ENCODE measurements at regions not wholly inside any gene's neighbourhood (a gene's known extent, or its start where the extent isn't known, plus 50 kb on each side); places are given as distances from the start of the nearest gene placed in this dataset.

- H3K9me3 Mint-ChIP-seq: peaks cover 16% of the 10 kb centered on the region
- no peak overlapping the region for H3K4me3 ChIP-seq (ENCODE audit: low read length)
- no peak overlapping the region for H3K27ac Mint-ChIP-seq
- H3K36me3 Mint-ChIP-seq (ENCODE audit: low read depth): peaks cover 4% of the 10 kb centered on the region
- WGBS, 2 experiments (ENCODE audit: insufficient coverage in 1 of 2, insufficient read length in 1 of 2): 92 to 94% methylated on average over 7 to 21 of the region's 21 CpGs
- H3K4me1 ChIP-seq (ENCODE audit: control insufficient read depth, insufficient read depth, low read length): no peaks in the 10 kb centered on the region
- H3K9ac ChIP-seq (ENCODE audit: extremely low read depth, low read length, poor library complexity, severe bottlenecking): no peak overlapping the region
- H3K9me3 ChIP-seq (ENCODE audit: control insufficient read depth, low read length): no peaks in the 10 kb centered on the region
- H3K4me3 Mint-ChIP-seq: no peak overlapping the region
- no peaks in the 10 kb centered on the region for H3K27me3 ChIP-seq (ENCODE audit: control insufficient read depth, insufficient read depth, low read length, poor library complexity, severe bottlenecking)
- DNase-seq: peak; percentile 36
- no peak for TF ChIP-seq CTCF (conservative IDR thresholded peaks at IDR 0.05)
- H3K36me3 ChIP-seq (ENCODE audit: control insufficient read depth, insufficient read depth, low read length): no peaks in the 10 kb centered on the region
- H3K27me3 Mint-ChIP-seq (ENCODE audit: insufficient read depth): peaks cover 11% of the 10 kb centered on the region
- no peak overlapping the region for H3K27ac ChIP-seq (ENCODE audit: low read depth, low read length)
- peaks cover 3% of the 10 kb centered on the region for H3K4me1 Mint-ChIP-seq
These were observed 111.0 kb upstream of the FRMD1 start for GRCh38 chr6:168190014-168190405.

- Mint-ChIP-seq H3K36me3 (ENCODE audit: low read depth) (peaks cover 4% of the 10 kb centered on the region), H3K27ac (no peak overlapping the region), H3K9me3 (peaks cover 16% of the 10 kb centered on the region), H3K4me3 (no peak overlapping the region), H3K27me3 (ENCODE audit: insufficient read depth) (peaks cover 11% of the 10 kb centered on the region), H3K4me1 (no peaks in the 10 kb centered on the region)
- H3K36me3 ChIP-seq (ENCODE audit: control insufficient read depth, insufficient read depth, low read length): no peaks in the 10 kb centered on the region
- no peak overlapping the region for H3K9ac ChIP-seq (ENCODE audit: extremely low read depth, low read length, poor library complexity, severe bottlenecking)
- no peaks in the 10 kb centered on the region for H3K4me1 ChIP-seq (ENCODE audit: control insufficient read depth, insufficient read depth, low read length)
- H3K4me3 ChIP-seq (ENCODE audit: low read length): no peak overlapping the region
- no peaks in the 10 kb centered on the region for H3K9me3 ChIP-seq (ENCODE audit: control insufficient read depth, low read length)
- no peaks in the 10 kb centered on the region for H3K27me3 ChIP-seq (ENCODE audit: control insufficient read depth, insufficient read depth, low read length, poor library complexity, severe bottlenecking)
- H3K27ac ChIP-seq (ENCODE audit: low read depth, low read length): no peak overlapping the region
- WGBS, 2 experiments (ENCODE audit: insufficient coverage in 1 of 2, insufficient read length in 1 of 2): 83 to 91% methylated on average over 3 to 10 of the region's 10 CpGs
- no peak for TF ChIP-seq CTCF (conservative IDR thresholded peaks at IDR 0.05)
- no peak for DNase-seq
These were observed 110.4 kb upstream of the FRMD1 start for GRCh38 chr6:168189200-168190013.

- DNase-seq: peak; percentile 28
- TF ChIP-seq CTCF (conservative IDR thresholded peaks at IDR 0.05): no peak
- no peak overlapping the region for H3K27ac ChIP-seq (ENCODE audit: low read depth, low read length)
- Mint-ChIP-seq H3K4me3 (no peak overlapping the region), H3K36me3 (ENCODE audit: low read depth) (peaks cover 4% of the 10 kb centered on the region), H3K9me3 (peaks cover 16% of the 10 kb centered on the region), H3K4me1 (no peaks in the 10 kb centered on the region), H3K27ac (no peak overlapping the region), H3K27me3 (ENCODE audit: insufficient read depth) (peaks cover 13% of the 10 kb centered on the region)
- no peak overlapping the region for H3K4me3 ChIP-seq (ENCODE audit: low read length)
- no peaks in the 10 kb centered on the region for H3K9me3 ChIP-seq (ENCODE audit: control insufficient read depth, low read length)
- 91 to 94% methylated on average over 12 to 17 of the region's 17 CpGs for WGBS, 2 experiments (ENCODE audit: insufficient coverage in 1 of 2, insufficient read length in 1 of 2)
- no peaks in the 10 kb centered on the region for H3K36me3 ChIP-seq (ENCODE audit: control insufficient read depth, insufficient read depth, low read length)
- no peak overlapping the region for H3K9ac ChIP-seq (ENCODE audit: extremely low read depth, low read length, poor library complexity, severe bottlenecking)
- no peaks in the 10 kb centered on the region for H3K27me3 ChIP-seq (ENCODE audit: control insufficient read depth, insufficient read depth, low read length, poor library complexity, severe bottlenecking)
- H3K4me1 ChIP-seq (ENCODE audit: control insufficient read depth, insufficient read depth, low read length): no peaks in the 10 kb centered on the region
These were observed 109.6 kb upstream of the FRMD1 start for GRCh38 chr6:168188369-168189199.

Measured in endodermal cell (in vitro differentiated cells).